ENCODE measurements at regions not wholly inside any gene's neighbourhood (a gene's known extent, or its start where the extent isn't known, plus 50 kb on each side); places are given as distances from the start of the nearest gene placed in this dataset.

DNA sequence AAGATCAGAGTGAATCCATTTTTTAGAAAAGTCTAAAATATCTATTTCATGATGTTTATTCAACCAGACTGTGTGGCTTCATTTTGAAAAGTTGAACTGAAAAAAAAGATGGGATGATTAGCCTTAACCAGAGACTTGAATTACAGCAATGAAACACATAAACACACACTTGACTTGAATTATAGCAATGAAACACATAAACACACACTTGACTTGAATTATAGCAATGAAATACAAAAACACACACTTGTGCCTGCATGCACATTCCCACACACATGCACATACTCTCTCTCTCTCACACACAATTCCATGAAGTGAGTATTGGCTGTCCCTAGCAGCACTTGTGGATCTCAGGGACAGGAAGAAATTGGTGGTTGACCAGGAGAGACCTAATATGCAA is 286.8 kb downstream of the USP46 start:
- TF ChIP-seq CTCF (IDR thresholded peaks at IDR 0.05) (no peak), POLR2A (IDR thresholded peaks at IDR 0.05) (no peak)
